GM21786 (cell line): ENCODE measurements at regions not wholly inside any gene's neighbourhood (a gene's known extent, or its start where the extent isn't known, plus 50 kb on each side); places are given as distances from the start of the nearest gene placed in this dataset.
A peak's percentile ranks its signal among the peaks of the same experiment; 100 is the strongest.

Source experiments
- ATAC-seq: cut with Tn5 transposase; IDR thresholded peaks from one replicate; pipeline ENCODE4 v1.9.1; 2021; ENCODE audit not compliant: unreplicated experiment

DNA sequence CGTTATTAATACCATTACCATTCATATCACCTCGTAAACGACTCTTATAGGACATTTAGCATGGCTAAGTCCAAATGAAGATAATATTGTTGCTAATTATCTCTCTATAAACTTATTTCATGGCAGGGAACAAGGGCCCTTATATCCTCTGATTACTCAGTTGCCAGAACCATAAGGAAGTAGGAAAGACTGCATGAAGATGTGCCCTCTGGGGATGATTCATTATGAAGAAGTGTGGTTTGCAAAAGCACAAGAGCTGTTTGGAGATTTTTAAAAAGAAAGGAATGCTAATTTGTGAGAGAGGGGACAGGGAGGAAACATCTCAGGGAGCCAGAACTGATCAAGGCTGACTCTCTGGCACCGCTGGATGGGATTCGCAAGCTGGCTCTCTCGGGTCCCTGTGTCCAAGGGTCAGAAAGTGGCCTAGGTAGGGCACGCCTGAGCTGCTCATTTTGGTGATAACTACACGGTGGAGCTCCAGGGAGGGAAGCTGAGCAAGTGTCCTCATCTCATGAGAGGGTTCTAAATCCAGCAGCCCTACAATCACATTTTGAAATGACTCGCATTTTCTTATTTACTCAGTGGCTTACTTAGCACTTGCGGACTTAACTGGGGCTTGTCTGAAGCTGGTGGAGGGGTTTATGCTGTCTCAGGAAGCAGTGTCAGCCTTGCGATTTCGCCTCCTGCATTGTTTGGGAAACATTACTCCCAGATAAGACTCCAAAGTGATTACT is 136.8 kb downstream of the C5orf15 start:
- no peak for ATAC-seq

DNA sequence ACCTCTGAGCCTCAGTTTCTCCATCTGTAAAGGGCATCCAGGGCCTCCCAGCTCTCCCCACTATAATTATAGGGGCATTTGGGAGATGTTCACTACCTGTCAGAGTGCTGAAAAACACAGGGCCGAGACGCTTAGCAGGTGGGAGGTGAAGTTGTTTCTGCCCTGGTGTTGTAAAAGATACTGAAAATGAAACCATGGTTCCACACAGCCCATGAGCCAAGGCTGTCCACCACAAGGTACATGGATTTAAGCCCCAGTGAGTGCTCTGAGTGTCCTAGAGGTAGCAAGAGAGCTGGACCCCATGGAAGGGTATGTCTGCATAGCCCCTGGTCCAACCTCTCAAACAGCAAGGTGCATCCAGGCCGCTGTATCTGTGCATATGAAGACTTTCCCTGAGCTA is 137.5 kb downstream of the C5orf15 start:
- no peak for ATAC-seq

DNA sequence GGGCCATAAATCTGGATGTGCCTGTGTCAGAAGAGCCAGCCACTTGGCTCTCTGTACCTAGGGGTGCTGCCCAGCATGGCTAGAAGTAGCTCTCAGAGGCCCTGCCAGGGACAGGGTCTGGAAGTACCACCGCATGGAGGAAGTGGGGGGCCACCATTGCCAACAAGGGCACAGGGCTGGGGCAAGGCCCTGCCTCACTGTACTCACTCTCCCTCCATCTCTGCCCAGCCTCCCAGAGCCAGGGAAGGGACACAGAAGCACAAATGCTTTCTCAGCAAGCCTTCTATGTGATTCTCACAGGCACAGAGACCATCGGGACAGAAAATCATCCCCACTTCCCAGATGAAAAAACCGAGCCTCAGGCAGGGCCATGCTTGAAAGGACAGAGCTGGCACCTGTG is 138.1 kb downstream of the C5orf15 start:
- ATAC-seq, result no peak

GRCh38 chr5:133829786-133830185 is 138.6 kb downstream of the C5orf15 start:
- ATAC-seq, result no peak

GRCh38 chr5:133828722-133829121 is 139.7 kb downstream of the C5orf15 start:
- no peak for ATAC-seq

DNA sequence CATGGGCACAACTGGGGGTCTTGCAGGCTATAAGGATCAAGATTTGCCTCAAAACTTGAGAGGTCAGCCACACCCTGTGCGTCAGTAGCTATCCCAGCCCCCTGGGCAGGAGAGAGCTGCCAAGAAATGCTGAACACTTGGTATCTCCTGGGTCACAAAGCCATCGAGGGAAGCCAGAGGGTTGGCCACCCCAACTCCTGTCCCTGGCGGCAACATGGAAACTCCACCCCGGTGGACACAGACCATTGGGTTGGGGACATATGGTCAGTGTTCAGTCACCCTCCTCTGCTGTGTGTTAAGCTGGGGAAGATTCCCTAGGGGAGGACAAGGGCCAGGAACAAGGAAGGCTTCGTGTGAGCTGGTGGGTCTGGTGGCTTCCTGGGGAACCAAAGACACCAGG is 140.6 kb downstream of the C5orf15 start:
- no peak for ATAC-seq

DNA sequence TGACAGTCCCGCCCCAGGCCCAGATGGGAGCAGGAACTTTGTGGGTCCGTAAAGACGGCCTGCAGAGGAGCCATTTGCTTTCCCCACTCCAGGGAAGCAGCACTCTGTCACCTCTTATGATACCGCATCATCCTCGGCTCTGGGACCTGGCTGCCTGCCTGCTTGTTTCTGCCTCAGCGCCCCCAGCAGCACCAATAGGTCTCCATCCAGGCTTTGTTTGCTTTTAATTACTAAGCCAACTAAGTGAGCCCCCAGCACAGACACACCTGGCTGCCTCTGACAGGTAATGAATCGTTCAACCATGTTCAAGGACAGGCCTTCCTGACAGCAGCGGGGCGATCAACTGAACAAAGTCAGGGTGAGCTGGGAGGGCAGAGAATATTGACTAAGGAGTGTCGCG is 141.4 kb downstream of the C5orf15 start:
- no peak for ATAC-seq

GRCh38 chr5:133825631-133826289 is 142.7 kb downstream of the C5orf15 start:
- peak; percentile 33 for ATAC-seq

- peak; percentile 63 for ATAC-seq
Observed at GRCh38 chr5:133824661-133825254, 143.7 kb downstream of the C5orf15 start.

DNA sequence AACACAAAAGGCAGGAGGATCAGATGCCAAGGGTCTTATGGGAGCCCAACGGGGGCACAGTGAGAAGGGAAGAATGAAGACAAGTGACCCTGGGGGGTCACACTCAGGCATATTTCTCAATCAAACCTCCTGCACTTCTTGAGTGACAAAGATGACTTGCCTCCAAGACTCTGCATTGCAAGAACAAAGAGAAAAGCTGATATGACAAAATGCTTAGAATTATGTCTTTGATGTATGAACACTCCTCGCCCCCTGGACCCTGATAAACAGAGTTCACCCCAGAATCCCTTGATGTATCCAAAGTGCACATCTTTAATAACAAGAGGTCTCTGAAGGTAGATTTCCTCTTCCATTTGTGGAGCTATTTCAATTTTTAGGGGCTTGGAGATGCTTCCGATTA is 146.5 kb downstream of the C5orf15 start:
- no peak for ATAC-seq

- no peak for ATAC-seq
Observed at GRCh38 chr5:133821311-133821741, 147.1 kb downstream of the C5orf15 start.

DNA sequence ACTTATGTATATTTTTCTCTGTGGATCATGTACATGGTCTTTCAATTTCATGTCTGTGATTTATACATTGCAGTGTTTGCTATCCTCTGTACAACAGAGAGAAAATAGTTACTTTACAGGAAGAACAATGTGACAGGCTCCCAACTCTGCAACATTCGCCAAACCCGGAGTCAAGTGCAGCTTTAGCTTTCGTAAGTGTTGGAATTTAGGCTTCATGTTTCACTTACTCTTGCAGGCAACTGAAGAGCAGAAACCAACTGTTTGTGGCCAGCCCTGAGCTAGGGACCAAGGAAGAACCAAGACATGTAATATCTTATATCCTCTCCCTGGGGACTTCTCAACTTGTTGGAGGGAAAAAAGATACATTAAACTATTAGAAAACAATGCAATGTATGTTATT is 147.9 kb downstream of the C5orf15 start:
- no peak for ATAC-seq

GRCh38 chr5:133819977-133820471 is 148.4 kb downstream of the C5orf15 start:
- no peak for ATAC-seq

DNA sequence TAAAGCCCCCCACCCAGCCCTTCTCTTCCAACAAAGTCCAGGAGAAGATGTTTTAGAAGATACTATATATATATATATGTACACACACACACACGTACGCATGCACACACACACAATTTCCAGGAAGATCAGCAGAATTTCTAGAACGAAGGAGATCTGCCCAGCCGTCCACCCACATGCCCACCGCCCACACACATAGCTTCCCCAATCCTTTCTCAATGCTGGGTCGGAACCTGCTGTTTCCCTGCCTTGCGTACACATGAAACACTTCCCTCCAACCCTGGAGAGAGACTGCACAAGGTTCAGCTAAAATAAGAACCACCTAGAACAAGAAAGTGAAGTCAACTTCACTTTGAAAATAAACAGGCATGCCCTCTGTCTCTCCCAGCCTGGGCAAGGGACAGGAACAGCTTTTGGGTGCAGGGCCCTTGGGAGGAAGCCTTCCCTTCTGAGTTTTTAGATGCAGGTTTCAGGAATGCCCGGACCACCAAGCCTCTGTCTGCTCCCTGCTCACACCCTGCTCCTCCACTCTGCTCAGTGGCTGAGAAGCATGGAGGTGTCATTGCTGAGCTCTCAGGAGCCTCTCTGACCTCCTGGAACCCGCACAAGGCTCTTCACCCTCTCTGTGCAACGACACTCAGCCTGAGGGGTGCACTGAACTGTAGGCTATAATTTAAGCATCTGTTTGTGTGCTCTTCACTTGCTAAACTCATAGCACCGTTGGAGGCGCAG is 149.4 kb downstream of the C5orf15 start:
- ATAC-seq, result no peak

DNA sequence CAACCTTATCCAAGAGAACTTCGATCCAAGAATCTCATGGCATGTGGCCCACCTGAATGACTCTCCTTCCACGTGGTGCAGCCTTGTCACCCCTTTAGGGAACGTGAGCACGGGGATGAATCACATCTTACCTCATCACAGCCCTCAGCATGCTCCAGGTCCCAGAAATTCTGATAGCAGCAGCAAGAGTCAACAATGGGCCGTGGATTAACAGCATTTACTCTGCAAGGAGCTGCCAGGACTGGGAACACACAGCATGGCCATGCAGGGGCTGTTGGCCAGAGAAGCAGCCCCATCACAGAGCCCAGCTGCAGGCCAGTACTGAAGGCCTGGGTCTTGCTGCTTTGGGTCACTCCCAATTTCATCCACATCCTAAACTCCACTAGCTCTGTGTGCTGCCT is 150.4 kb downstream of the C5orf15 start:
- no peak for ATAC-seq

- ATAC-seq, result no peak
Observed at GRCh38 chr5:133817456-133817855, 151.0 kb downstream of the C5orf15 start.

GRCh38 chr5:133816791-133817190 is 151.6 kb downstream of the C5orf15 start:
- ATAC-seq, result no peak

DNA sequence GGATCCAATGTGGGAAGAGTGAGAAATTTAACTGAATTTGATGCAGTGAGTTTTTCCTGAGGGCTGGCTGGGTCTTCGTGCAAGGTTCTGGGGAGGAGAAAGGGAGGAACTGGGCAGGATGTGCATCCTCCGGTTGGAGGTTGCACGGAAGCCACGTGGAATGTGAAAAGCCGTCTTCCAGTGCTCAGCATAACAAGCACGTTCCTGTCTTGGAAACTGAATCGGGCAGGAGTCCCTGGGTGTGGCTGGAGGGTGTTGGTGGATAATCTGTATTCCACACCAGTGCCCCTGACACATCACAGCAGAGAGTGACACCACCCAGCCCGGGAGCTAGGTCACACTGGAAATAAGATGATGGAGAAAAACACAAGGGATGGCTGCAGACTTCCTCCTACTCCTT is 154.3 kb downstream of the C5orf15 start:
- ATAC-seq, result no peak

GRCh38 chr5:133811168-133811567 is 157.3 kb downstream of the C5orf15 start:
- ATAC-seq, result no peak

GRCh38 chr5:133809801-133810200 is 158.6 kb downstream of the C5orf15 start:
- no peak for ATAC-seq

DNA sequence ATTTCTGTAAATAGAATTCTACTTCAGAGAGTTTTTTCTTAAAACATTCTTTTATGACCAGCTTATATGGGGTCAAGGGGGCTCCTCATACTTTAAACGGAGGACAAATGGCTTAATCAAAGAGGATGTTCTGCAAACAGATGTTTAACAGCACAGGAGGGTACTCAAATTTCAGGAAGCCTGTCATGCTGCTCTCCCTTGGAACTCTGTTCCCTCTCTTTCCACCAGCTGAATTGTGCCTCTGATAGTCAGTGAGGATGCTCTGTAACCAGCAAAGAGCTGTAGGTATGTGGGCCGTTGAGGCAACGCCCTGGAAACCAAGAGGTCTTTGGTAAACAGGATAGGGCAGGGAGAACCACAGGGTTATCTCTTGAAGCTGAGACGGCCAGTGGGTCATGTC is 161.1 kb downstream of the C5orf15 start:
- no peak for ATAC-seq
